HCT116 (cell line): ENCODE measurements at regions not wholly inside any gene's neighbourhood (a gene's known extent, or its start where the extent isn't known, plus 50 kb on each side); places are given as distances from the start of the nearest gene placed in this dataset.
A peak's percentile ranks its signal among the peaks of the same experiment; 100 is the strongest.

ENCODE experiments used
- ATAC-seq: fragments of 200-7000 bp; cut with Tn5 transposase; 2 replicates; pipeline ENCODE4 v1.9.1; 2020; ENCODE audit warnings: mild to moderate bottlenecking, moderate library complexity
- BruUV-seq: library from RNA; stranded (reverse); fragments of 400-500 nt; replicated peaks from 2 replicates; lab custom pipeline; 2021; lab: Mats Ljungman, UMichigan
- CTCF ChIA-PET: fragments of 300-600 bp; sonication (Branson Sonifier 250); formaldehyde crosslinking; loops from one replicate; lab custom pipeline; 2021; ENCODE audit warnings: antibody characterized with exemption; lab: Charles Lee
- POLR2A ChIA-PET: fragments of 300-600, 350-600 bp; sonication (Branson Sonifier 250); formaldehyde crosslinking; loops from one replicate; lab custom pipeline; 2021; ENCODE audit warnings: antibody characterized with exemption; lab: Charles Lee
- RAD21 ChIA-PET, 2 experiments: fragments of 300-600 bp; sonication (Branson Sonifier 250); formaldehyde crosslinking; loops; one replicate each; lab custom pipeline; 2023; ENCODE audit warnings: low total read pairs in 2 of 2; ENCODE audit not compliant: uncharacterized antibody in 2 of 2, unreplicated experiment in 2 of 2, low non-redundant PET in 1 of 2; lab: Charles Lee
- DNase-seq: peaks from one replicate; pipeline ENCODE4 v3.0.0-alpha.2; 2010; ENCODE audit warnings: low read depth, low spot score
- H2AFZ ChIP-seq: fragments of 200-600 bp; shearing (Covaris generic), sonication (generic); 2 replicates; pipeline ENCODE4 v1.6.1; 2017; ENCODE audit warnings: low read depth, mixed run types, mixed read lengths, antibody characterized with exemption, low read length; ENCODE audit not compliant: poor library complexity, severe bottlenecking
- H3K27ac ChIP-seq: 2 replicates; pipeline ENCODE4 v1.5.1; 2012; ENCODE audit warnings: low read depth, low read length
- H3K27me3 ChIP-seq: fragments of 200-600 bp; sonication (generic); 2 replicates; pipeline ENCODE4 v1.6.1; 2016; ENCODE audit warnings: mixed run types, low read length, mixed read lengths; ENCODE audit not compliant: insufficient read depth
- H3K36me3 ChIP-seq, 2 experiments: fragments of 200-500 bp in 1 of 2; fragments of 200-600 bp in 1 of 2; sonication (Bioruptor generic) in 1 of 2; sonication (generic) in 1 of 2; 2 replicates each; pipeline versions ENCODE4 v1.5.1 to v1.6.1; 2014 to 2016; ENCODE audit warnings: low read length in 2 of 2, inconsistent platforms in 1 of 2, mixed read lengths in 1 of 2, mixed run types in 1 of 2; ENCODE audit not compliant: insufficient read depth in 2 of 2, control insufficient read depth in 1 of 2
- H3K4me1 ChIP-seq, 2 experiments: fragments of 200-600 bp in 1 of 2; sonication (generic) in 1 of 2; 2 replicates each; pipeline versions ENCODE4 v1.5.1 to v1.6.1; 2012 to 2017; ENCODE audit warnings: low read length in 2 of 2, inconsistent platforms in 1 of 2, mild to moderate bottlenecking in 1 of 2, mixed read lengths in 1 of 2, mixed run types in 1 of 2, moderate library complexity in 1 of 2; ENCODE audit not compliant: insufficient read depth in 2 of 2, control insufficient read depth in 1 of 2
- H3K4me2 ChIP-seq: fragments of 200-600 bp; sonication (generic); 2 replicates; pipeline ENCODE4 v1.6.1; 2017; ENCODE audit warnings: mixed run types, low read length, mixed read lengths
- H3K4me3 ChIP-seq, 2 experiments: fragments of 200-600 bp in 1 of 2; sonication (generic) in 1 of 2; replicated peaks in 1 of 2; 2 replicates each; pipeline ENCODE4 v1.5.1; 2011 to 2016; ENCODE audit warnings: low read length in 2 of 2, control low read depth in 1 of 2, low read depth in 1 of 2, mild to moderate bottlenecking in 1 of 2, mixed read lengths in 1 of 2, mixed run types in 1 of 2
- H3K79me2 ChIP-seq: fragments of 200-600 bp; sonication (generic); 2 replicates; pipeline ENCODE4 v1.6.1; 2017; ENCODE audit warnings: mild to moderate bottlenecking, mixed run types, low read length, moderate library complexity, mixed read lengths; ENCODE audit not compliant: insufficient read depth
- H3K9ac ChIP-seq: fragments of 200-600 bp; sonication (generic); 2 replicates; pipeline ENCODE4 v1.6.1; 2016; ENCODE audit warnings: low read length, mixed read lengths
- H3K9me2 ChIP-seq: fragments of 200-600 bp; sonication (generic), shearing (Covaris generic); 2 replicates; pipeline ENCODE4 v1.6.1; 2017; ENCODE audit warnings: mixed run types, mild to moderate bottlenecking, moderate library complexity; ENCODE audit not compliant: insufficient read depth
- H3K9me3 ChIP-seq, 2 experiments: fragments of 200-500 bp in 1 of 2; fragments of 200-600 bp in 1 of 2; sonication (Bioruptor generic) in 1 of 2; sonication (generic) in 1 of 2; 2 replicates each; pipeline ENCODE4 v1.6.1; 2014 to 2017; ENCODE audit warnings: low read length in 2 of 2, mixed read lengths in 2 of 2, inconsistent platforms in 1 of 2, low read depth in 1 of 2, mild to moderate bottlenecking in 1 of 2, mixed run types in 1 of 2, moderate library complexity in 1 of 2; ENCODE audit not compliant: control insufficient read depth in 1 of 2, insufficient read depth in 1 of 2
- H4K20me1 ChIP-seq: fragments of 200-600 bp; sonication (generic), shearing (Covaris generic); 2 replicates; pipeline ENCODE4 v1.6.1; 2017; ENCODE audit warnings: mixed run types, mild to moderate bottlenecking, moderate library complexity; ENCODE audit not compliant: insufficient read depth
- CTCF ChIP-seq, 3 experiments: fragments of 200-600 bp in 1 of 3; sonication (generic) in 1 of 3; IDR thresholded peaks in 2 of 3; conservative IDR thresholded peaks in 1 of 3; 2 replicates each; pipeline ENCODE4 v1.5.1; 2012 to 2017; ENCODE audit warnings: low read depth in 2 of 3, low read length in 2 of 3, antibody characterized with exemption in 1 of 3, borderline replicate concordance in 1 of 3, control low read depth in 1 of 3, mild to moderate bottlenecking in 1 of 3, mixed read lengths in 1 of 3, mixed run types in 1 of 3, moderate library complexity in 1 of 3; ENCODE audit not compliant: insufficient read depth in 1 of 3
- JUND ChIP-seq: IDR thresholded peaks from 2 replicates; pipeline ENCODE4 v1.6.1; 2012
- RAD21 ChIP-seq: IDR thresholded peaks from 2 replicates; pipeline ENCODE4 v1.6.1; 2012; ENCODE audit warnings: low read depth, mild to moderate bottlenecking
- REST ChIP-seq: IDR thresholded peaks from 2 replicates; pipeline ENCODE4 v1.6.1; 2012; ENCODE audit warnings: low read depth
- SP1 ChIP-seq: IDR thresholded peaks from 2 replicates; pipeline ENCODE4 v1.6.1; 2012; ENCODE audit warnings: low read depth
- SRF ChIP-seq: IDR thresholded peaks from 2 replicates; pipeline ENCODE4 v1.6.1; 2012; ENCODE audit warnings: low read depth
- ZBTB33 ChIP-seq: IDR thresholded peaks from 2 replicates; pipeline ENCODE4 v1.6.1; 2011; ENCODE audit warnings: mild to moderate bottlenecking, low read length, moderate library complexity; ENCODE audit not compliant: insufficient replicate concordance; ENCODE audit errors: extremely low read depth
- ZNF274 ChIP-seq: fragments of 200-500 bp; sonication (Bioruptor generic); IDR thresholded peaks from 2 replicates; pipeline ENCODE4 v1.6.1; 2014; ENCODE audit warnings: mild to moderate bottlenecking, low read depth, low read length, inconsistent platforms
- intact Hi-C: fragments of 100-400 bp; cut with micrococcal nuclease; formaldehyde crosslinking; loops from 2 replicates; pipeline ENCODE4 v1.10.0; 2022

GRCh38 chr11:71372693-71373657, 75.2 kb downstream of the DHCR7 start:
- Histone ChIP-seq H3K27ac (no peak overlapping the region), H2AFZ (no peak overlapping the region), H3K4me3 (no peak overlapping the region), H3K4me1 (no peaks in the 10 kb centered on the region), H3K9me2 (no peaks in the 10 kb centered on the region), H3K9me3 (no peaks in the 10 kb centered on the region), H3K4me2 (no peak overlapping the region), H4K20me1 (no peaks in the 10 kb centered on the region), H3K9ac (no peak overlapping the region), H3K36me3 (no peaks in the 10 kb centered on the region)
- DNase-seq, result peak; percentile 2
- CTCF ChIA-PET, result interaction anchor here (1.1 to 2.1 kb wide), 2 partner anchors 252 to 558 kb away, joined by 3 to 6 read pairs; no protein-coding TSS in a partner anchor
- BruUV-seq, result no TSS peak
- POLR2A ChIA-PET, result no interaction called here
- intact Hi-C loops, result loop anchor here (1.0 kb wide), 1 partner anchor 286 kb away; no protein-coding TSS in a partner anchor
- RAD21 ChIA-PET, result interaction anchor here in 1 of 2 experiments (1.4 kb wide), 1 partner anchor 252 kb away, joined by 4 read pairs; no protein-coding TSS in a partner anchor
- no peak for TF ChIP-seq JUND
- TF ChIP-seq ZNF274, result no peak
- TF ChIP-seq CTCF (IDR thresholded peaks at IDR 0.05 in 2 of 3, conservative IDR thresholded peaks at IDR 0.05 in 1 of 3; ENCODE audit: borderline replicate concordance in 1 of 3, insufficient read depth in 1 of 3, low read depth in 2 of 3, low read length in 2 of 3), result peak; percentile 23 to 33 (median 33); a peak in 4 of 6 replicates
- TF ChIP-seq SP1, result no peak
- no peak for TF ChIP-seq REST
- no peak for TF ChIP-seq ZBTB33
- TF ChIP-seq SRF, result no peak
- TF ChIP-seq RAD21, result peak; percentile 66
- TF ChIP-seq, all 23 proteins: peak for 2
- Histone ChIP-seq H3K27me3 (peaks cover 26% of the 10 kb centered on the region), H3K79me2 (no peaks in the 10 kb centered on the region)
- ATAC-seq, result peak; percentile 42
